ENCODE measurements at regions not wholly inside any gene's neighbourhood (a gene's known extent, or its start where the extent isn't known, plus 50 kb on each side); places are given as distances from the start of the nearest gene placed in this dataset.
A peak's percentile ranks its signal among the peaks of the same experiment; 100 is the strongest.

DNA sequence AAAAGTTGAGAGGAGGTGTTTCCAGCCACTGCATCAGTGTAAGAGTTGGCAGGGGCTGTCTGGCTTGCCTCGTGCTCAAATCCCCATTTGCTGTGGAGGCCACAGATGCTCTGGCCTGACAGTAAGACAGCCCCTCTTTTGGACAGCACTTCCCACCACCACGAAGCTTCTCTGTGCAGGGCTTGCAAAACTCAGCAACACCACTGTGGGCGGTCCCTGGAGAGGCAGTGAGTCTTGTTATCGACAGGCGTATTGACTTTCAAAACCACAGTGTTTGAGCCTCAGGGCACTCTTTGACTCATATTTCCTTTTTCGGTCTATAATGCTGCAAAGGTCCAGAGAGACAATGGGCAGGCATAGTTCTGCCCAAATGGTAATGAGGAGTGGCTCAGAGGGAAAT, 539.5 kb downstream of the EBF1 start:
- no peak for DNase-seq (ENCODE audit: low spot score, unreplicated experiment)
- no peaks in the 10 kb centered on the region for H3K9me3 Mint-ChIP-seq (ENCODE audit: low read depth)
- H3K27ac Mint-ChIP-seq: peak overlapping the region; percentile 12
- peaks cover 4% of the 10 kb centered on the region for H3K4me1 Mint-ChIP-seq (ENCODE audit: low read depth)
- H3K27me3 Mint-ChIP-seq: peaks cover 7% of the 10 kb centered on the region
- H3K4me3 Mint-ChIP-seq (ENCODE audit: low read depth): no peak overlapping the region
- H3K36me3 Mint-ChIP-seq (ENCODE audit: insufficient read depth): no peaks in the 10 kb centered on the region
- TF ChIP-seq, protein P1, sequence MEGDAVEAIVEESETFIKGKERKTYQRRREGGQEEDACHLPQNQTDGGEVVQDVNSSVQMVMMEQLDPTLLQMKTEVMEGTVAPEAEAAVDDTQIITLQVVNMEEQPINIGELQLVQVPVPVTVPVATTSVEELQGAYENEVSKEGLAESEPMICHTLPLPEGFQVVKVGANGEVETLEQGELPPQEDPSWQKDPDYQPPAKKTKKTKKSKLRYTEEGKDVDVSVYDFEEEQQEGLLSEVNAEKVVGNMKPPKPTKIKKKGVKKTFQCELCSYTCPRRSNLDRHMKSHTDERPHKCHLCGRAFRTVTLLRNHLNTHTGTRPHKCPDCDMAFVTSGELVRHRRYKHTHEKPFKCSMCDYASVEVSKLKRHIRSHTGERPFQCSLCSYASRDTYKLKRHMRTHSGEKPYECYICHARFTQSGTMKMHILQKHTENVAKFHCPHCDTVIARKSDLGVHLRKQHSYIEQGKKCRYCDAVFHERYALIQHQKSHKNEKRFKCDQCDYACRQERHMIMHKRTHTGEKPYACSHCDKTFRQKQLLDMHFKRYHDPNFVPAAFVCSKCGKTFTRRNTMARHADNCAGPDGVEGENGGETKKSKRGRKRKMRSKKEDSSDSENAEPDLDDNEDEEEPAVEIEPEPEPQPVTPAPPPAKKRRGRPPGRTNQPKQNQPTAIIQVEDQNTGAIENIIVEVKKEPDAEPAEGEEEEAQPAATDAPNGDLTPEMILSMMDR (IDR thresholded peaks at IDR 0.05; ENCODE audit: unreplicated experiment): no peak

DNA sequence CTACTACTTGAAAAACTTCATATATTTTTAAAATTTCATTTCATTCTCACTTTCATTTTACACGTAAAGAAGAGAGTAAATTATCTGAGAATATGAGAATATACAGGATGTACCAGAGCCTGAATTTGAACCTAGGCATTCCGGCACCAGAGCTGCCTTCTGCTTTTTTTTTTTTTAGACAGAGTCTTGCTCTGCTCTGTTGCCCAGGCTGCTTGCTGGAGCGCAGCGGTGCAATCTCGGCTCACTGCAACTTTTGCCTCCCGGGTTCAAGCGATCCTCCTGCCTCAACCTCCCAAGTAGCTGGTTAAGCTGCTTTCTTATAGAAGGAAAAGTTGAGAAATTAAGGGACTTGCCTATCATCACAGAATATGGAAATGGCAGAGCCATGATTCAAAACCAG, 540.1 kb downstream of the EBF1 start:
- DNase-seq (ENCODE audit: low spot score, unreplicated experiment): no peak
- no peak overlapping the region for H3K4me3 Mint-ChIP-seq (ENCODE audit: low read depth)
- H3K36me3 Mint-ChIP-seq (ENCODE audit: insufficient read depth): no peaks in the 10 kb centered on the region
- peaks cover 7% of the 10 kb centered on the region for H3K27me3 Mint-ChIP-seq
- no peak overlapping the region for H3K27ac Mint-ChIP-seq
- H3K4me1 Mint-ChIP-seq (ENCODE audit: low read depth): peaks cover 4% of the 10 kb centered on the region
- no peaks in the 10 kb centered on the region for H3K9me3 Mint-ChIP-seq (ENCODE audit: low read depth)
- TF ChIP-seq, protein P1 (IDR thresholded peaks at IDR 0.05; ENCODE audit: unreplicated experiment): no peak

DNA sequence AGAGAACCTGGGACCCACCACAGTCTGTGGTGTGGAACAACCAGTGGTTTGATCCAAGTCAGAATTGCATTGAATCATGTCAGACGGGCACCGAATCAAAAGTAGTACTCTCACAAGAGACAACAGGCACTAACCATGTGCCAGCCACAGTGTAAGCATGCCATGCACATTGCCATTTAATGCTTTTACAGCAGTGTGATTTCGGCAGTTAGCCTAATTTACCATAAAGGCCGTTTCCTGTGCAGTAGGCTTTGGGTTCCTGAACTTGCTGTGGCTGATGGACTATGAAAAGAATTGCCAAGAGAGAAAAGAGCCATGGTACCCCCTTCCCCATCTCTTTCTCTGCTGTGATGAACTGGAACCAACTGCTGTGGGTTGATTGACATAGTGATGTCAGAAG, 540.6 kb downstream of the EBF1 start:
- Mint-ChIP-seq H3K27me3 (peaks cover 5% of the 10 kb centered on the region), H3K36me3 (ENCODE audit: insufficient read depth) (no peaks in the 10 kb centered on the region), H3K27ac (no peak overlapping the region), H3K4me3 (ENCODE audit: low read depth) (no peak overlapping the region), H3K4me1 (ENCODE audit: low read depth) (peaks cover 4% of the 10 kb centered on the region), H3K9me3 (ENCODE audit: low read depth) (no peaks in the 10 kb centered on the region)
- TF ChIP-seq, protein P1 (IDR thresholded peaks at IDR 0.05; ENCODE audit: unreplicated experiment): no peak
- DNase-seq (ENCODE audit: low spot score, unreplicated experiment): no peak

DNA sequence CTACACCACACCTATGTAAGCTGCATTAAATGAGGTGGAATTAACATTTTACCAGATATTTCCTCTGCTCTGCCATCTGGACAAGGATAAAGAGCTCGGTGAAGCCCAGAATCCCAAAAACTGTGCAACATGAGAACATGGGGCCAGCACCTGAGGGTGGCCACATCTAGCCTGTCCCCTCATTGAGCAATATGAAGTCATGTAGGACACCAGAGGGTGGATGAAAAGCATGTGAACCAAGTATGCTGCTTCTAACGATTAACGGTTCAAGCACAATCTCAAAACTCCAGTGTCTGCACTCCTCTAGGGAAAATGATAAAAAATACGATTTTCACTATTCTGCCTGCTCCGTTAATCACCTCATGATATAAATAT, 545.8 kb downstream of the EBF1 start:
- H3K4me3 Mint-ChIP-seq (ENCODE audit: low read depth): no peak overlapping the region
- TF ChIP-seq, protein P1 (IDR thresholded peaks at IDR 0.05; ENCODE audit: unreplicated experiment): no peak
- H3K27ac Mint-ChIP-seq: no peak overlapping the region
- H3K27me3 Mint-ChIP-seq: peaks cover 3% of the 10 kb centered on the region
- H3K36me3 Mint-ChIP-seq (ENCODE audit: insufficient read depth): no peaks in the 10 kb centered on the region
- no peak for DNase-seq (ENCODE audit: low spot score, unreplicated experiment)
- H3K4me1 Mint-ChIP-seq (ENCODE audit: low read depth): peaks cover 5% of the 10 kb centered on the region
- no peaks in the 10 kb centered on the region for H3K9me3 Mint-ChIP-seq (ENCODE audit: low read depth)

DNA sequence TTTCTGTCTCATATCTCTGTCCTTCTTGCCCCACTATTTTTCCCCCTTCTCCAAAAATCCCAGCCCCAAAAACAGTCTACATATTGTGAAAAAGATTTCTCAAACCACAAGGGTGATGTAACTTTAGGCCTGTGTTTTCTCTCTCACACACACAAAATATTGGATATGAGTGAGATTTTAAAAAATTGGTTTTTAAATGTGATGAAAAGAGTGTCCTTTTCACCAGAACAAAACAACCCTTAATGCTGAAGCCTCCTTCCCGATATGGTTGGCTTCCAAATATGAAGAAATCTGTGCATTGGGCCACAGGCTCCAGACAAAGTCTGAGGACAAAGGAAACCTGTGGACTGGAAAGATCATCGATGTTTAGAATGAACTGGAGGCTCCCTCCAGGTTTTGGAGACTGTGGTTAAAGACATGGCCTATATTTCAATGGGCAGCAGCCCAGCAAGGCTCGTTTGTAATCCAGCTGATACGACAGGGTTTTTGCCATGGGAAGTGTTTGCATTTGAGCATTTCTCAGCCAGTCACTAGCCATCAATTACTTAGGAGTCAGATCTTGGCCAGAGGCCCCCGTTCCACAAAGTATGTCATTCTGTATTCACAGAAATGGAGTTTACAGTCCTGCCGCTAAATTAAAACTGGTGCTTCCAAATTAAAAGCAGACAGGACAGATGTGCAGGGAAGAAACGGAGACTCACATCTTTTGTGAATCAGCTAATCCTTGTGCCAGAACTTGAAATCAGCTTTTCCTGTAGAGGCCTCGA, 546.3 kb downstream of the EBF1 start:
- TF ChIP-seq, protein P1 (IDR thresholded peaks at IDR 0.05; ENCODE audit: unreplicated experiment): no peak
- Mint-ChIP-seq H3K27me3 (no peaks in the 10 kb centered on the region), H3K27ac (no peak overlapping the region), H3K4me3 (ENCODE audit: low read depth) (no peak overlapping the region), H3K9me3 (ENCODE audit: low read depth) (no peaks in the 10 kb centered on the region), H3K36me3 (ENCODE audit: insufficient read depth) (no peaks in the 10 kb centered on the region), H3K4me1 (ENCODE audit: low read depth) (peaks cover 5% of the 10 kb centered on the region)
- DNase-seq (ENCODE audit: low spot score, unreplicated experiment): no peak
